Fibroblast of villous mesenchyme (primary cell): ENCODE measurements at regions not wholly inside any gene's neighbourhood (a gene's known extent, or its start where the extent isn't known, plus 50 kb on each side); places are given as distances from the start of the nearest gene placed in this dataset.

Experiments used
- DNase-seq: peaks from one replicate; pipeline ENCODE4 v3.0.0-alpha.2; 2010; ENCODE audit warnings: low read depth
- H3K4me3 ChIP-seq: 2 replicates; pipeline ENCODE4 v1.5.1; 2011; ENCODE audit warnings: low read depth, mild to moderate bottlenecking, low read length
- CTCF ChIP-seq: IDR thresholded peaks from 2 replicates; pipeline ENCODE4 v1.5.1; 2012; ENCODE audit warnings: low read depth, mild to moderate bottlenecking, low read length; ENCODE audit not compliant: insufficient read depth

DNA sequence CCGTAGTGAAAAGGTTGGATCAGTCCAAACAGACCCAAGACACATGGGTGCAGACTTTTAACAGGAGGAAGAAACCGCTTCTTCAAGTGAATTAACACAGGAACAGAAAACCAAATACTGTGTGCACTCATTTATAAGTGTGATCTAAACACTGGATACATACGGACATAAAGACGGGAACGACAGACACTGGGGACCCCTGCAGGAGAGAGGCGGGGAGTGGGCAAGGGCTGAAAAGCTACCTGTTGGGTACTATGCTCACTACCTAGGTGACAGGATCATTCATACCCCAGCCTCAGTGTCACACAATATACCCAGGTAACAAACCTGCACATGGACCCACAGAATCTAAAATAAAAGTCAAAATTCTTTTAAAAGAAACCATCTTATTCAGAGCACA is 326.0 kb upstream of the NOCT start:
- H3K4me3 ChIP-seq: no peak overlapping the region
- TF ChIP-seq CTCF: no peak
- DNase-seq: no peak

- DNase-seq: no peak
- TF ChIP-seq CTCF: no peak
- H3K4me3 ChIP-seq: no peak overlapping the region
Measured at GRCh38 chr4:138689187-138689586, 326.4 kb upstream of the NOCT start.

DNA sequence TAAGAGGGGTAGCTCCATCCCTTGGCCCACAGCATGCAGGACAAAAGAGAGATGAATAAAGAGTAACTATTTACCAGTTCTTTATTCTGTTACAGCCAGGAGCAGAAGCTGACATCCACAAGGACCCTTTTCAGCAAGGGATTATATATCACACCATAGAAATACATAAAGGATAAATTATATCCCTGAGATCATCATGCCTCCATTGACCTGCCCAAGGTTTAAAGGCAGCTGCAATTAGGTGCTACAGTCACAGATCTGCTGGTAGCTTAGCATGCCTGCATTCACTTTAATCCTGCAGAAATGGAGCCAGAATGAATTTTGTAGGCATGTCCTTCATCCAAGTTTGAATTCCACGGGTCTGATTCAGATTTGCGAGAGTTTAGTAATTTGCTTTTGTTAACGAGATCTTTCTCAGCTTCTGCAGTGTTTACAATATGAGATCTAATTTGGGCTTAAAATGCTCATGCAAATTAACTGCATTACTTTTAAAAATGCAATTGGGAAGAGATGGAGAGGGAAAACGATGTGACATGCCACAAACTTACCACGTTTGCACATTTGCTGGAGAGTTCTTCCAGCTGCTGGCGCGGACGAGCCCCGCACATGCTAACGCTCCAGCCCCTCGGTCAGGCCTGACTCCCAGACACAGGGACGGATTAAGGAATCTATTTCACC is 327.0 kb upstream of the NOCT start:
- DNase-seq: no peak
- TF ChIP-seq CTCF: no peak
- H3K4me3 ChIP-seq: no peak overlapping the region

DNA sequence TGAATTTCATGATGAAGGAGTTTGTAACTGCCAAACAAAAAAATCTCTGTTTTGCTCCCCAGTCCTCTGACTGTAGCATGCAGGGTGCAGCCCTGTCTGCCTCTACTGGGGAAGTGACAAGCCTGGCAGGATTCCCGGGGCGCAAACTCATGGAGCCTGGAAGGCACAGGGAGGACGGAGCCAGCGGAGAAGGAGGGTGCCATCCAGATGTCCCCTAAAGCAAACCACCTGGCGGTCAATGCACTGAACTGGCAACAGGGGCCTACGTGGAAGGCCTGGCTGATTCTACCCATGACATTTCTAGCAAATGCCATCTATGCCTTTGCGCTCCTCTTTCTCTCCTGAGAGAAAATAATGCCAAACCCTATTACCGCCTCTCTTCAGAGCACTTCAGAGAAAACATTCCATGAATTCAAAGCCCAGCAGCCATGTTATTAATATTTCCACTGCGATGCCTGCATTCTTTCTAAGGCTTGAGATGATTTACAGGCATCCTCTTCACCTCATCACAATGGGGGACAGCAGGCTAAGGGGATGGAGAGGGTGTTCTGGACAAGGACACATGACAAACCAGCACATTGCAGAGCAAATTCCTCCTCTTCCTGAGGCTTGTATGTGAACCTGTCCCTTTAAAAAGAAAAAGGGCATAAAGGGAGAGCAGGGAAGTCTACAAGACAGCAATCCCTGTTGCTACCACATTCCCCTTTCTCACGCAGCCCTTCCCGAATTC is 329.3 kb upstream of the NOCT start:
- no peak overlapping the region for H3K4me3 ChIP-seq
- no peak for TF ChIP-seq CTCF
- no peak for DNase-seq

- no peak for TF ChIP-seq CTCF
- DNase-seq: no peak
- H3K4me3 ChIP-seq: no peak overlapping the region
Measured at GRCh38 chr4:138685316-138685715, 330.3 kb upstream of the NOCT start.

DNA sequence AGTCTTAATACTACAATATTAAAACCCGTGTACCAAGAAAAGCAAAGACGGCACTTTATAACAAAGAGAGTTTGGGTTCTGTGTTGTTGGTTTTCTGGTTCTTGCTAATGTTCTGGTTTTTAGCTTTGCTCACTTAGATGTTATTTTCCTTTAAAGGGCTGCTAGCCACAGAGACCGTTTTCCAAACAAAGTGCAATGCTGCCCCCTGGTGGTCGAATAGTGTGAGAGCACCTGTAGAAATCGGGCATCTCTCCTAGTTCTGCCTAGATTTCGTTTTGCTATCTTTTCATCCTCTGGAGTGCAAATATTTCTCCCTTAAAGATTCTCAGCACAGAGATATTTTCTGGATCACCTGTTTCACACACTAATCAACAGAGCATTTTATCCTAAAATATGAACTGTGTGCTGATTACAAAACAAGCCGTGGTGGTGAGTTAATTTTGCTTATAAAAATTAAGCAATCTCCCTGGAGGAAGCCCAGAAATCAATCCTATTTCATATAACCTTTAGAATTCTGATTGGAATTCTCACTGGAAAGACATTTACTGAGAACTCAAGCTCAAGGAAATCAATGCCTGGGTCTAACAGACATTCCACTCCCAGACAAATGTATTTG is 334.5 kb upstream of the NOCT start:
- DNase-seq: peak; percentile 78
- TF ChIP-seq CTCF: peak; percentile 82
- H3K4me3 ChIP-seq: no peak overlapping the region
